ENCODE measurements at regions not wholly inside any gene's neighbourhood (a gene's known extent, or its start where the extent isn't known, plus 50 kb on each side); places are given as distances from the start of the nearest gene placed in this dataset.

- H3K4me3 ChIP-seq (ENCODE audit: low read length), result no peak overlapping the region
- H3K4me1 ChIP-seq (ENCODE audit: control insufficient read depth, insufficient read depth, low read length), result no peaks in the 10 kb centered on the region
- H3K9ac ChIP-seq (ENCODE audit: low read length), result no peak overlapping the region
- no peaks in the 10 kb centered on the region for H3K36me3 ChIP-seq (ENCODE audit: control insufficient read depth, insufficient read depth, low read length)
- no peaks in the 10 kb centered on the region for H3K9me3 ChIP-seq (ENCODE audit: control insufficient read depth, low read length)
- H3K27me3 ChIP-seq (ENCODE audit: control insufficient read depth, insufficient read depth, low read length), result no peaks in the 10 kb centered on the region
These were observed 365.5 kb upstream of the RUNX1 start for GRCh38 chr21:35414507-35415139.

DNA sequence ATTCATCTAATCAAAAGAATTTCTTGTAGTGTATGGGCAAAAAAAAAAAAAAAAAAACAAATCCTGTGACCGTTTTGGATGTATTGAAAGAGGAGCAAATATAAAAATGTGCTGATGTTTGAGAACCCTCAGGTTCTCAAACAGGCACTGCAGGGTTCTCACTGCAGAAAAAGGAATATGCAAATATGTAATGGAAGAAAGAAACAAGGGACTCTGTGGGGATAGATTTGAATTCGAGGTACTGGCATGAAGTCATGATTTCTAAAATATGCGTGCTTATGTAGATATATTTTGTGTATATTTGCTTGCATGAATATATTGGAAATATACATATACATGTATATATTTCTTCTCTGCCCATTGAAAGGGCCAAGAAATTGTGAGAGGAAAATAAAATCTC lies 365.0 kb upstream of the RUNX1 start:
- Histone ChIP-seq H3K4me1 (ENCODE audit: control insufficient read depth, insufficient read depth, low read length) (no peaks in the 10 kb centered on the region), H3K9me3 (ENCODE audit: control insufficient read depth, low read length) (no peaks in the 10 kb centered on the region), H3K27me3 (ENCODE audit: control insufficient read depth, insufficient read depth, low read length) (no peaks in the 10 kb centered on the region), H3K9ac (ENCODE audit: low read length) (no peak overlapping the region), H3K4me3 (ENCODE audit: low read length) (no peak overlapping the region), H3K36me3 (ENCODE audit: control insufficient read depth, insufficient read depth, low read length) (no peaks in the 10 kb centered on the region)

DNA sequence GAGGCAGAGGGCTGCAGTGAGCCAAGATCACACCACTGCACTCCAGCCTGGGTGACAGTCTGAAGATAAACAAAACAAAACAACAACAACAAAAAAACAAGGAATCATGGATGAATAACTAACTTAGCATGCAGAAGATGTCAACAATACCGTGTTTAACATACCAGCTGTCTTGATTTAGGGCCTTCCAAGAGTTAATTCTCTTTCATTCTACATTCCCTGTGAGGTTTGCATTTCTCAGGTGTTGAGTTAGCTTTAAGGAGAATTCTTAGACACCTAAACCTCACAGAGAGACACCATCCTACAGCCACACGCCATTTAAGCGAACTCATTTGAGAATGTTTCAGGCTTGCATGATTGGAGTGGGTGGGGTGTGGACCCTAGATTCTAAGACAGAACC lies 363.1 kb upstream of the RUNX1 start:
- Histone ChIP-seq H3K27me3 (ENCODE audit: control insufficient read depth, insufficient read depth, low read length) (no peaks in the 10 kb centered on the region), H3K9me3 (ENCODE audit: control insufficient read depth, low read length) (no peaks in the 10 kb centered on the region), H3K36me3 (ENCODE audit: control insufficient read depth, insufficient read depth, low read length) (no peaks in the 10 kb centered on the region), H3K4me3 (ENCODE audit: low read length) (no peak overlapping the region), H3K9ac (ENCODE audit: low read length) (no peak overlapping the region), H3K4me1 (ENCODE audit: control insufficient read depth, insufficient read depth, low read length) (no peaks in the 10 kb centered on the region)

- no peaks in the 10 kb centered on the region for H3K4me1 ChIP-seq (ENCODE audit: control insufficient read depth, insufficient read depth, low read length)
- H3K9me3 ChIP-seq (ENCODE audit: control insufficient read depth, low read length), result no peaks in the 10 kb centered on the region
- H3K36me3 ChIP-seq (ENCODE audit: control insufficient read depth, insufficient read depth, low read length), result no peaks in the 10 kb centered on the region
- H3K27me3 ChIP-seq (ENCODE audit: control insufficient read depth, insufficient read depth, low read length), result no peaks in the 10 kb centered on the region
- H3K9ac ChIP-seq (ENCODE audit: low read length), result no peak overlapping the region
- no peak overlapping the region for H3K4me3 ChIP-seq (ENCODE audit: low read length)
These were observed 362.3 kb upstream of the RUNX1 start for GRCh38 chr21:35411434-35411833.

DNA sequence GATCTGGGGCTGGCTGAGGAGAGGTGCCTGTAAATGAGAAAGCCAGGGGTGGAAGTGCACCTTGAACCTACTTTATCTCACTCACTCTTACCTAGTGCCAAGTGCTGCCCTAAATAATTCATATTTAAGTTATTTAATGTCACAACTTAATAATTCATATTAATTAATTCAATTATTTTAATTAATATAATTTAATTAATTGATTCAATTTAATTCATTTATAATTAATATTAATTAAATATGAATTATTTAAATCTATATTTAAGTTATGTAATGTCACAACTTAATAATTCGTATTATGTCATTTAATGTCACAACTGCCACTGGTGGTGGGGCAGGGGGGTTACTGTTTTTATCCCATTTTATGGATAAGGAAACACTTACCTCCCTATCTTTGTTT lies 361.6 kb upstream of the RUNX1 start:
- Histone ChIP-seq H3K4me1 (ENCODE audit: control insufficient read depth, insufficient read depth, low read length) (no peaks in the 10 kb centered on the region), H3K9ac (ENCODE audit: low read length) (no peak overlapping the region), H3K9me3 (ENCODE audit: control insufficient read depth, low read length) (no peaks in the 10 kb centered on the region), H3K4me3 (ENCODE audit: low read length) (no peak overlapping the region), H3K36me3 (ENCODE audit: control insufficient read depth, insufficient read depth, low read length) (no peaks in the 10 kb centered on the region), H3K27me3 (ENCODE audit: control insufficient read depth, insufficient read depth, low read length) (no peaks in the 10 kb centered on the region)

- Histone ChIP-seq H3K9ac (ENCODE audit: low read length) (no peak overlapping the region), H3K4me1 (ENCODE audit: control insufficient read depth, insufficient read depth, low read length) (no peaks in the 10 kb centered on the region), H3K36me3 (ENCODE audit: control insufficient read depth, insufficient read depth, low read length) (no peaks in the 10 kb centered on the region), H3K4me3 (ENCODE audit: low read length) (no peak overlapping the region), H3K27me3 (ENCODE audit: control insufficient read depth, insufficient read depth, low read length) (no peaks in the 10 kb centered on the region), H3K9me3 (ENCODE audit: control insufficient read depth, low read length) (no peaks in the 10 kb centered on the region)
These were observed 361.0 kb upstream of the RUNX1 start for GRCh38 chr21:35410123-35410522.

DNA sequence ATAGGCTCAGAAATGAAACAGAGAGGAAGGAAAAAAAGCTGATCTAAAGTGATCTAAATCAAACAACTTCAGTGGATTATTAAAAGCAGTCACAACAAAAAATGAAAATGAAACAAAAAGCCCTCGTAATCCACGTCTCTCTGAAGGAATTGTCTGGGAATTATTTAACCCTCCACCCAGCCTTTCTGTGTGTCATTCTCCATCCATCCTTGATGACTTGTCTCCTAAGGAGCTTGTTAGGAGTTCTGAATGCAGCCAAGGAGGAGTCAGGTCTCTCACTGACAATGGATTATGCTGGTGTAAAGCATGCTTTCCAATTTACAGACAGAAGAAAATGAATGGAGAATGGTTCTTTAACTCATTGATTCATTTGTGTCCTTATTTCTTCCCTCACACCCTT lies 359.3 kb upstream of the RUNX1 start:
- Histone ChIP-seq H3K4me3 (ENCODE audit: low read length) (no peak overlapping the region), H3K36me3 (ENCODE audit: control insufficient read depth, insufficient read depth, low read length) (no peaks in the 10 kb centered on the region), H3K4me1 (ENCODE audit: control insufficient read depth, insufficient read depth, low read length) (no peaks in the 10 kb centered on the region), H3K9me3 (ENCODE audit: control insufficient read depth, low read length) (no peaks in the 10 kb centered on the region), H3K27me3 (ENCODE audit: control insufficient read depth, insufficient read depth, low read length) (no peaks in the 10 kb centered on the region), H3K9ac (ENCODE audit: low read length) (peak overlapping the region; percentile 1)

DNA sequence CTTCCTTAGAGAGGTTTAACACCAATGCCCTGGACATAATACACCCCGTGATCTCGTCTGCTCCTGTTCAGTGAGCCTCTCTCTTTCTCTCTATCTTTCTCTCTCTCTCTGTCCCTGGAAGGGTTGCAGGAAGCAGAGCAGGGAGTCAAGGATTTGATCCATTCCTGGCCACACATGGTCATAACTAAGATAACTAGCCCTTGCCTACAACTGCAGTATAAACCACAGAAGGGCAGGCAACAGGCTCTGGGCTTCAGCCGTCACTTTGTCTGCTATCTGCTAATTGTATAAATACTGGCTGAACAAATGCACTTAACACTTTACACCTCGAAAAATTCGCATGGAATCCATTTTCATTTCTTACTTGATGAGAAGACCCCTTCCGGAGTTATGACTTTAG lies 357.5 kb upstream of the RUNX1 start:
- no peak overlapping the region for H3K4me3 ChIP-seq (ENCODE audit: low read length)

GRCh38 chr21:35405981-35406380 lies 356.9 kb upstream of the RUNX1 start:
- H3K9ac ChIP-seq (ENCODE audit: low read length), result no peak overlapping the region
- H3K9me3 ChIP-seq (ENCODE audit: control insufficient read depth, low read length), result no peaks in the 10 kb centered on the region
- no peaks in the 10 kb centered on the region for H3K36me3 ChIP-seq (ENCODE audit: control insufficient read depth, insufficient read depth, low read length)
- H3K27me3 ChIP-seq (ENCODE audit: control insufficient read depth, insufficient read depth, low read length), result no peaks in the 10 kb centered on the region
- H3K4me1 ChIP-seq (ENCODE audit: control insufficient read depth, insufficient read depth, low read length), result no peaks in the 10 kb centered on the region
- no peak overlapping the region for H3K4me3 ChIP-seq (ENCODE audit: low read length)

More for the DNA sequence above, 357.5 kb upstream of the RUNX1 start:
- Histone ChIP-seq H3K9ac (ENCODE audit: low read length) (no peak overlapping the region), H3K4me1 (ENCODE audit: control insufficient read depth, insufficient read depth, low read length) (no peaks in the 10 kb centered on the region), H3K36me3 (ENCODE audit: control insufficient read depth, insufficient read depth, low read length) (no peaks in the 10 kb centered on the region), H3K9me3 (ENCODE audit: control insufficient read depth, low read length) (no peaks in the 10 kb centered on the region), H3K27me3 (ENCODE audit: control insufficient read depth, insufficient read depth, low read length) (no peaks in the 10 kb centered on the region)

- Histone ChIP-seq H3K27me3 (ENCODE audit: control insufficient read depth, insufficient read depth, low read length) (no peaks in the 10 kb centered on the region), H3K4me3 (ENCODE audit: low read length) (no peak overlapping the region), H3K9ac (ENCODE audit: low read length) (no peak overlapping the region), H3K36me3 (ENCODE audit: control insufficient read depth, insufficient read depth, low read length) (no peaks in the 10 kb centered on the region), H3K4me1 (ENCODE audit: control insufficient read depth, insufficient read depth, low read length) (no peaks in the 10 kb centered on the region), H3K9me3 (ENCODE audit: control insufficient read depth, low read length) (no peaks in the 10 kb centered on the region)
These were observed 355.1 kb upstream of the RUNX1 start for GRCh38 chr21:35404247-35404646.

- no peak overlapping the region for H3K9ac ChIP-seq (ENCODE audit: low read length)
- H3K9me3 ChIP-seq (ENCODE audit: control insufficient read depth, low read length), result no peaks in the 10 kb centered on the region
These were observed 353.0 kb upstream of the RUNX1 start for GRCh38 chr21:35402061-35402460.

DNA sequence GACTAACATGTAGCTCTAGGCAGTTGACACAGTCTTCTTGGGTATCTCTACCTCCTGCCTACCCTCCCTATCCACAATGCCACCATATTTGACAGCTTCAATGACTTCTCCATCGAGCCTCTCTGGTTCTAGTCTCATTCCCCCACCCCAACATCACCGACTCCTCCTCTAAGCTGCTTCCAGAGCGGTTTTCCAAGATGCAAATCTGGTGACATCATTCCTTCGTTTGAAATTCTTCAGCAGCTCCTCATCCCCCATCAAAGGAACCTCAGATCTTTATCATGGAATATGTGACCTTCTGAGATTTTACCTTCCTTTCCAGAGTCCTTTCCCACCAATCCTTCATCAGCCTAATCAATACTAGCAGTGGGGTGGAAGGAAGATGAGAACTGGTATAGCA lies 352.4 kb upstream of the RUNX1 start:
- no peaks in the 10 kb centered on the region for H3K4me1 ChIP-seq (ENCODE audit: control insufficient read depth, insufficient read depth, low read length)
- H3K9ac ChIP-seq (ENCODE audit: low read length), result no peak overlapping the region
- no peaks in the 10 kb centered on the region for H3K27me3 ChIP-seq (ENCODE audit: control insufficient read depth, insufficient read depth, low read length)
- H3K9me3 ChIP-seq (ENCODE audit: control insufficient read depth, low read length), result no peaks in the 10 kb centered on the region
- H3K4me3 ChIP-seq (ENCODE audit: low read length), result no peak overlapping the region
- H3K36me3 ChIP-seq (ENCODE audit: control insufficient read depth, insufficient read depth, low read length), result no peaks in the 10 kb centered on the region

More at GRCh38 chr21:35402061-35402460, 353.0 kb upstream of the RUNX1 start:
- no peak overlapping the region for H3K4me3 ChIP-seq (ENCODE audit: low read length)
- H3K27me3 ChIP-seq (ENCODE audit: control insufficient read depth, insufficient read depth, low read length), result no peaks in the 10 kb centered on the region
- H3K4me1 ChIP-seq (ENCODE audit: control insufficient read depth, insufficient read depth, low read length), result no peaks in the 10 kb centered on the region
- no peaks in the 10 kb centered on the region for H3K36me3 ChIP-seq (ENCODE audit: control insufficient read depth, insufficient read depth, low read length)
